ENCODE measurements at regions not wholly inside any gene's neighbourhood (a gene's known extent, or its start where the extent isn't known, plus 50 kb on each side); places are given as distances from the start of the nearest gene placed in this dataset.

- no peak for DNase-seq
These were observed 84.2 kb downstream of the CEBPB start for GRCh38 chr20:50274570-50275430.

DNA sequence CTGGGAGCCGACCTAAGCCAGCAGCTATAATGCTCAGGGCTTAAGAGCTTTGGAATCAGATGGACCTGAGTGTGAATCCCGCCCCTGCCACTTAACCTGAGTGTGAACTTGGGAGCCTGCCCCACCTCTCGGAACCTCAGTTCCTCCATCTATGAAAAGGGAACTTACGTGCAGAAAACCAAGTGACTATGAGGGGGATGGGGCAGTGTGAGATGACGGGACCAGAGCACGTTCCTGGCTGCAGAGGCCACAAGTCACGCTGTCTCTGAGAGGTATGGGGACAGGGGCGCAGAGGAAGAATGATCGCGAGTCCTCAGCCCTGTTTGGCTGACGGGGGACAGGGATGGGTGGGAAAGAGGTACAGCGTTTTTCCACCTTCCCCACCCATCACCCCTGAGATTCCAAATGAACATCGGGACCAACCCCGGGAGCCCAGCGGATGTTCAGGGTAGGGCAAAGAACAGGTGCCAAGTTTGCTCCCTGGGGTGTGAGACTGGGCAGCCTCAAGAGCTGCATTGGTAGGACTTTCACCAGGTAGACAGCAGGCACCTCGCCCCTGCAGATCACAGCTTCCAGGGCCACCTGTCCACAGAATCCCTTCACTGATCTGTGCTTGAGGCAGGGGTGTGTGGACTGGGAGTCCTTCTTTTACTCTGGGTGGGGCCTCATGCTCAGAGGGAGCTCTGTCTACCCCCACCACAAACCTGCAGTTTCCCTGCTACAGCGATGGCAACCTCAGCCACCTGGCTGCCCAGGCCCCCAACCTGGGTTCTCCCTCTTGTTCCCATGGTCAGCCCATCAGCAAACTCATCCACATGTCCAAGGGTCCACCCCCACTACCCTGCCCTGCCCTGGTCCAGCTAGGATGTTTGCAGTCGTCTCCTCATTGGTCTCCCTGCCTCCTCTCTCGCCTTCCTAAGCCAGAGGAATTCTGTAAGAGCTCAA, 85.8 kb downstream of the CEBPB start:
- no peak for DNase-seq

DNA sequence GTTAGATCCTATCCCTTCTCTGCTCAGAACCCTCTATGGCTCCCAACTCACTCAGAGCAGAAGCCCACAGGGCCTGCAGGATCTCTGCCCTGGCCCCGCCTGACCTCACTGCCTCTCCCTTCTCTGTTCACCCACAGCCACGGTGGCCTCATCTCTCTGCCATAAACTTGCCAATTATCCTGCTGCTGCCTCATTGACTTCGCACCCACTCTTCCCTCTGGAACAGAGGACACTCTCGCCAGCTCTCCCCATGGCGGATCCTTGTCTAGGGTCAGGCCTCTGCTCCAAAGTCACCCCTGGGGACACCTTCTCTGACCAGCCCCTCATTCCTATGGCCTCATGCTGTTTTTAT, 86.4 kb downstream of the CEBPB start:
- no peak for DNase-seq

GRCh38 chr20:50277460-50278376, 87.1 kb downstream of the CEBPB start:
- no peak for DNase-seq

DNA sequence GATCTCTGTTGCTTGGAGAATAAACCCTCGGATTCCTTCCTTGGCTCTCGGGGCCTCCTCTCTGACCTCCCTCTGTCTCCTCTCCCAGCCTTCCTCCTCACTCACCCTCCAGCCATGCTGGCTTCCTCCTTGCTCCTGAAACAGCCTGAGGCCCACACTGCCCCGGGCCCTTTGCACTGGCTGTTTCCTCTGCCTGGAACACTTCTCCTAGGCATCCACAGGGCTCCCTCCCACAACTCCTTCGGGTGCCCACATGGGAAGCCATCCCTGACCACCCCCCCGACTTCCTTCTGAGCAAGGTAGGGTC, 87.7 kb downstream of the CEBPB start:
- DNase-seq, result no peak

- no peak for DNase-seq
These were observed 88.3 kb downstream of the CEBPB start for GRCh38 chr20:50278684-50279531.

- DNase-seq, result no peak
These were observed 89.6 kb downstream of the CEBPB start for GRCh38 chr20:50279988-50280850.

DNA sequence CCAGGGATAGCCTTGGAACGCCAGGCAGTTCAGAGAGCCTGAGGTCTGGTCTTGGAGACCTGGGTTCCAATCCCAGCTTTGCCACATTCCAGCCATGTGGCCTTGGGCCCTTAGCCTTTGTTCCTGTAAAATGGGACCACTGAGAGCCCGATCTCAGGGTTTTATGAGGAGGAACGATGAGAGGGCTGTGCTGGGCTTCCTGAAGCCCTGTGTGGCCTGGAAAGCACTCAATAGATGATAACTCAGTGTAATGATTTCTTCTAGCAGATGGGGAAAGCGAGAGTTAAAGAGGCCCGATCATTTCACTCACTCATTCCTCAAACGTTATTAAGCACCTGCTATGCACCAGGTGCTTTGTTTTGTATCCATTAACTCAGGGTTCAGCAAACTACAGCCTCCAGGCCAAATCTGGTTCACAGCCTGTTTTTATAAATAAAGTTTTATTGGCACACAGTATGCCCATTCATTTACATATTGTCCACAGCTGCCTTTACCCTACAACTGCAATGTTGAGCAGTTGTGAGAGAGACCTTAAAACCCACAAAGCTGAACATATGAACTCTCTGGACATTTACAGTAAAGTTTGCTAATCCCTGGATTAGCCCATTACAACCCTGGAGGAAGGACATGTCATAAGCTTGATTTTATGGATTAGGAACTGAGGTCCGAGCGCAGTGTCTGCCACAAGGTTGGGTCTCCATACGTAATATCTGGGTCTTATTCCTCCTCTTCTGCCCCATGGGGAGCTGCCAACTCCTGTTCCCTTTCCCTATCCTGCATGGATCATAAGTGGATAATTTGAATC, 90.4 kb downstream of the CEBPB start:
- no peak for DNase-seq

- DNase-seq, result no peak
These were observed 91.4 kb downstream of the CEBPB start for GRCh38 chr20:50281831-50282591.

GRCh38 chr20:50282592-50283241, 92.1 kb downstream of the CEBPB start:
- no peak for DNase-seq

DNA sequence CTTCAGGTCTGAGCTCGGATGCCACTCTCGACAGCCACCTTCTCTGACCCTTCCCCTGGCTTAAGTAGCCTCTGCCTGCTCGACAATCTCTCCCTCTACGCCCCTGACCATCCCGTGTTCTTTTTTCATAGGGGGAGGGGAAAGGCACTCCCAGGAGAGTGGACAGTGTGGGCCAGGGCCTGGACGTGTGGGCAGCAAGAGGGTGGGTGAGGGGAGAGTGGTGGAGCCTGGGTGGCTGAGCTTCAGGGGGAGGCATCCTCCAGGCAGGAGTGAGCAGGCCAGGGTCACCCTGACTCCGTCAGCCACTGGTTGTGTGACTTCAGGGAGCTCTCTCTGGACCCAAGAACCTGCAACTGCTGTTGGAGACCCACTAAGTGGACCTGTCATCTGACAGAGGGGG, 92.7 kb downstream of the CEBPB start:
- DNase-seq, result no peak

GRCh38 chr20:50283922-50284810, 93.5 kb downstream of the CEBPB start:
- DNase-seq, result no peak

- DNase-seq, result no peak
These were observed 94.3 kb downstream of the CEBPB start for GRCh38 chr20:50284811-50285375.

DNA sequence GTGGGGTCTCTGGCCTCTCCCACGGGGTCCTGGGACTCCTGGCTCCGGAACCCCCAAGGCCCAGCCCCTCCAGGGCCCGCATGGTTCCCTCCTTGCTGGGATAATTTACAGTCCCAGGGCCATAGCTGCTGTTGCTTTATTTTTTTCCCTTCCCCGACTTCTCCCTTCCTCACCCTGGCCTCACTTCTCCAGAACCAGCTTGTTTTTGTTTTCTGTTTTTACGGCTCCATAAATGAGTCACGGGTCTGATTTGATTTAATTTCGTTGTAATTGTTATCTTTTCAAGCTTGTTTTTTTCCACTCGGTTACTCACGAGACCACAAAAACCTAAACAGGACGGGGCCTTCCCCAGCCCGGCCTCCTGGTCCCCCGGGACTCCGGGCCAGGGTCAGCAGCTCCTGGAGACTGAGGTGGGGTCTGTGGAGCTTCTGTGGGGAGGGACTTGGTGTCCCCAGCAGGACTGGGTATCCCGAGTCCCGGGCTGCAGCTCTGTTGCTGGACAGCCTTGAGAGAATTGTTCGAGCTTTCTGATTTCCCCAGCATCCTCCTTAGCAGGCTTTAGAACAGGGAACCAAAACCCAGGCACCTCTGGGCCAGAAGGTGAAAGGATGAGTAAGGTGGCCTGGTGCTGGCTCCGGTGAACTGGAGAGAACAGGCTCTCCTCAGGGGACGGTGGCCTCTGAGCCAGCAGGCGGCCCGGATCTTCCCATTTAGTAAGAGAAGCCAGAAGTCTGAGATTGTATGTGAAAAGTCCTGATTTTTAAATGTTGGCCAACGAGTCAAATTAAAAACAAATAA, 94.9 kb downstream of the CEBPB start:
- DNase-seq, result no peak

- no peak for DNase-seq
These were observed 95.5 kb downstream of the CEBPB start for GRCh38 chr20:50286174-50286511.

GRCh38 chr20:50286609-50287008, 96.0 kb downstream of the CEBPB start:
- no peak for DNase-seq

GRCh38 chr20:50287512-50287911, 96.9 kb downstream of the CEBPB start:
- no peak for DNase-seq

Data from cortex of kidney (tissue), 1 donor.